HCT116 (cell line): ENCODE measurements at regions not wholly inside any gene's neighbourhood (a gene's known extent, or its start where the extent isn't known, plus 50 kb on each side); places are given as distances from the start of the nearest gene placed in this dataset.

ENCODE experiments used
- ATAC-seq: fragments of 200-7000 bp; cut with Tn5 transposase; 2 replicates; pipeline ENCODE4 v1.9.1; 2020; ENCODE audit warnings: mild to moderate bottlenecking, moderate library complexity
- BruUV-seq: library from RNA; stranded (reverse); fragments of 400-500 nt; replicated peaks from 2 replicates; lab custom pipeline; 2021; lab: Mats Ljungman, UMichigan
- CTCF ChIA-PET: fragments of 300-600 bp; sonication (Branson Sonifier 250); formaldehyde crosslinking; loops from one replicate; lab custom pipeline; 2021; ENCODE audit warnings: antibody characterized with exemption; lab: Charles Lee
- POLR2A ChIA-PET: fragments of 300-600, 350-600 bp; sonication (Branson Sonifier 250); formaldehyde crosslinking; loops from one replicate; lab custom pipeline; 2021; ENCODE audit warnings: antibody characterized with exemption; lab: Charles Lee
- RAD21 ChIA-PET, 2 experiments: fragments of 300-600 bp; sonication (Branson Sonifier 250); formaldehyde crosslinking; loops; one replicate each; lab custom pipeline; 2023; ENCODE audit warnings: low total read pairs in 2 of 2; ENCODE audit not compliant: uncharacterized antibody in 2 of 2, unreplicated experiment in 2 of 2, low non-redundant PET in 1 of 2; lab: Charles Lee
- DNase-seq: peaks from one replicate; pipeline ENCODE4 v3.0.0-alpha.2; 2010; ENCODE audit warnings: low read depth, low spot score
- H2AFZ ChIP-seq: fragments of 200-600 bp; shearing (Covaris generic), sonication (generic); 2 replicates; pipeline ENCODE4 v1.6.1; 2017; ENCODE audit warnings: low read depth, mixed run types, mixed read lengths, antibody characterized with exemption, low read length; ENCODE audit not compliant: poor library complexity, severe bottlenecking
- H3K27ac ChIP-seq: 2 replicates; pipeline ENCODE4 v1.5.1; 2012; ENCODE audit warnings: low read depth, low read length
- H3K27me3 ChIP-seq: fragments of 200-600 bp; sonication (generic); 2 replicates; pipeline ENCODE4 v1.6.1; 2016; ENCODE audit warnings: mixed run types, low read length, mixed read lengths; ENCODE audit not compliant: insufficient read depth
- H3K36me3 ChIP-seq, 2 experiments: fragments of 200-500 bp in 1 of 2; fragments of 200-600 bp in 1 of 2; sonication (Bioruptor generic) in 1 of 2; sonication (generic) in 1 of 2; 2 replicates each; pipeline versions ENCODE4 v1.5.1 to v1.6.1; 2014 to 2016; ENCODE audit warnings: low read length in 2 of 2, inconsistent platforms in 1 of 2, mixed read lengths in 1 of 2, mixed run types in 1 of 2; ENCODE audit not compliant: insufficient read depth in 2 of 2, control insufficient read depth in 1 of 2
- H3K4me1 ChIP-seq, 2 experiments: fragments of 200-600 bp in 1 of 2; sonication (generic) in 1 of 2; 2 replicates each; pipeline versions ENCODE4 v1.5.1 to v1.6.1; 2012 to 2017; ENCODE audit warnings: low read length in 2 of 2, inconsistent platforms in 1 of 2, mild to moderate bottlenecking in 1 of 2, mixed read lengths in 1 of 2, mixed run types in 1 of 2, moderate library complexity in 1 of 2; ENCODE audit not compliant: insufficient read depth in 2 of 2, control insufficient read depth in 1 of 2
- H3K4me2 ChIP-seq: fragments of 200-600 bp; sonication (generic); 2 replicates; pipeline ENCODE4 v1.6.1; 2017; ENCODE audit warnings: mixed run types, low read length, mixed read lengths
- H3K4me3 ChIP-seq, 2 experiments: fragments of 200-600 bp in 1 of 2; sonication (generic) in 1 of 2; replicated peaks in 1 of 2; 2 replicates each; pipeline ENCODE4 v1.5.1; 2011 to 2016; ENCODE audit warnings: low read length in 2 of 2, control low read depth in 1 of 2, low read depth in 1 of 2, mild to moderate bottlenecking in 1 of 2, mixed read lengths in 1 of 2, mixed run types in 1 of 2
- H3K79me2 ChIP-seq: fragments of 200-600 bp; sonication (generic); 2 replicates; pipeline ENCODE4 v1.6.1; 2017; ENCODE audit warnings: mild to moderate bottlenecking, mixed run types, low read length, moderate library complexity, mixed read lengths; ENCODE audit not compliant: insufficient read depth
- H3K9ac ChIP-seq: fragments of 200-600 bp; sonication (generic); 2 replicates; pipeline ENCODE4 v1.6.1; 2016; ENCODE audit warnings: low read length, mixed read lengths
- H3K9me2 ChIP-seq: fragments of 200-600 bp; sonication (generic), shearing (Covaris generic); 2 replicates; pipeline ENCODE4 v1.6.1; 2017; ENCODE audit warnings: mixed run types, mild to moderate bottlenecking, moderate library complexity; ENCODE audit not compliant: insufficient read depth
- H3K9me3 ChIP-seq, 2 experiments: fragments of 200-500 bp in 1 of 2; fragments of 200-600 bp in 1 of 2; sonication (Bioruptor generic) in 1 of 2; sonication (generic) in 1 of 2; 2 replicates each; pipeline ENCODE4 v1.6.1; 2014 to 2017; ENCODE audit warnings: low read length in 2 of 2, mixed read lengths in 2 of 2, inconsistent platforms in 1 of 2, low read depth in 1 of 2, mild to moderate bottlenecking in 1 of 2, mixed run types in 1 of 2, moderate library complexity in 1 of 2; ENCODE audit not compliant: control insufficient read depth in 1 of 2, insufficient read depth in 1 of 2
- H4K20me1 ChIP-seq: fragments of 200-600 bp; sonication (generic), shearing (Covaris generic); 2 replicates; pipeline ENCODE4 v1.6.1; 2017; ENCODE audit warnings: mixed run types, mild to moderate bottlenecking, moderate library complexity; ENCODE audit not compliant: insufficient read depth
- CBX3 ChIP-seq: IDR thresholded peaks from 2 replicates; pipeline ENCODE4 v1.6.1; 2012; ENCODE audit warnings: low read depth
- EGR1 ChIP-seq: IDR thresholded peaks from 2 replicates; pipeline ENCODE4 v1.6.1; 2012; ENCODE audit warnings: low read depth
- EZH2 ChIP-seq: fragments of 200-600 bp; sonication (generic); IDR thresholded peaks from 2 replicates; pipeline ENCODE4 v1.6.1; 2017; ENCODE audit warnings: antibody characterized with exemption, mixed run types
- MAX ChIP-seq: IDR thresholded peaks from 2 replicates; pipeline ENCODE4 v1.6.1; 2012
- POLR2AphosphoS5 ChIP-seq: IDR thresholded peaks from 2 replicates; pipeline ENCODE4 v1.6.1; 2011; ENCODE audit warnings: mild to moderate bottlenecking, low read depth, low read length, moderate library complexity
- REST ChIP-seq: IDR thresholded peaks from 2 replicates; pipeline ENCODE4 v1.6.1; 2012; ENCODE audit warnings: low read depth
- SRF ChIP-seq: IDR thresholded peaks from 2 replicates; pipeline ENCODE4 v1.6.1; 2012; ENCODE audit warnings: low read depth
- TCF7L2 ChIP-seq: IDR thresholded peaks from 2 replicates; pipeline ENCODE4 v1.7.0; 2011; ENCODE audit warnings: borderline replicate concordance, inconsistent platforms; ENCODE audit not compliant: insufficient read depth, insufficient read length; ENCODE audit errors: extremely low read depth
- YY1 ChIP-seq: IDR thresholded peaks from 2 replicates; pipeline ENCODE4 v1.6.1; 2011; ENCODE audit warnings: low read length, low read depth, moderate library complexity, mild to moderate bottlenecking; ENCODE audit not compliant: insufficient replicate concordance; ENCODE audit errors: extremely low read depth
- ZFX ChIP-seq: fragments of 450-650 bp; IDR thresholded peaks from 2 replicates; pipeline ENCODE4 v1.6.1; 2017
- intact Hi-C: fragments of 100-400 bp; cut with micrococcal nuclease; formaldehyde crosslinking; loops from 2 replicates; pipeline ENCODE4 v1.10.0; 2022

GRCh38 chr2:221243771-221244170 is 328.3 kb downstream of the EPHA4 start:
- intact Hi-C loops: no loop called here
- TF ChIP-seq CBX3: no peak
- no peak for TF ChIP-seq MAX
- TF ChIP-seq EZH2: no peak
- no peak for TF ChIP-seq YY1
- TF ChIP-seq EGR1: no peak
- no peak for TF ChIP-seq POLR2AphosphoS5
- TF ChIP-seq REST: no peak
- TF ChIP-seq SRF: no peak
- no peak for TF ChIP-seq TCF7L2
- no peak for TF ChIP-seq ZFX
- TF ChIP-seq, all 23 proteins: peak for 0
- POLR2A ChIA-PET: no interaction called here

More at GRCh38 chr2:221243771-221244170, 328.3 kb downstream of the EPHA4 start:
- Histone ChIP-seq H3K9me2 (no peaks in the 10 kb centered on the region), H3K4me2 (no peak overlapping the region), H3K27me3 (no peaks in the 10 kb centered on the region), H4K20me1 (no peaks in the 10 kb centered on the region), H3K9ac (no peak overlapping the region), H3K4me1 (no peaks in the 10 kb centered on the region), H3K4me3 (no peak overlapping the region), H3K9me3 (no peaks in the 10 kb centered on the region), H3K36me3 (no peaks in the 10 kb centered on the region), H3K27ac (no peak overlapping the region), H3K79me2 (no peaks in the 10 kb centered on the region), H2AFZ (no peak overlapping the region)
- ChIA-PET CTCF (no interaction called here), RAD21 (no interaction called here)
- ATAC-seq (no peak), DNase-seq (no peak)
- BruUV-seq: no TSS peak
